ENCODE measurements at regions not wholly inside any gene's neighbourhood (a gene's known extent, or its start where the extent isn't known, plus 50 kb on each side); places are given as distances from the start of the nearest gene placed in this dataset.

GRCh38 chr9:126114409-126114760 lies 212.2 kb upstream of the MVB12B start:
- TF ChIP-seq EZH2 (IDR thresholded peaks at IDR 0.05; ENCODE audit: low read depth, unreplicated experiment) = no peak
- no peak for TF ChIP-seq CTCF (conservative IDR thresholded peaks at IDR 0.05; ENCODE audit: low read depth in 2 of 2)

Data from GM23338 (cell line).